Ovary (tissue), 7 donors: ENCODE measurements at regions not wholly inside any gene's neighbourhood (a gene's known extent, or its start where the extent isn't known, plus 50 kb on each side); places are given as distances from the start of the nearest gene placed in this dataset.

Source experiments
- DNase-seq, 5 donors: peaks; one replicate each; pipeline ENCODE4 v3.0.0-alpha.2; 2019 to 2020
- H3K27ac ChIP-seq, 2 donors: fragments of 200-600 bp; one replicate each; pipeline versions ENCODE4 v1.5.1 to v1.8.0; 2019 to 2022
- H3K27me3 ChIP-seq: fragments of 200-600 bp; one replicate; pipeline ENCODE4 v1.8.0; 2022
- H3K36me3 ChIP-seq: fragments of 200-600 bp; sonication (generic); one replicate; pipeline ENCODE4 v1.5.1; 2019
- H3K4me1 ChIP-seq: one replicate; pipeline ENCODE4 v1.8.1; 2013; ENCODE audit warnings: mild to moderate bottlenecking, moderate library complexity; ENCODE audit not compliant: insufficient read depth
- H3K4me3 ChIP-seq: fragments of 200-600 bp; sonication (generic); one replicate; pipeline ENCODE4 v1.5.1; 2017
- H3K9me3 ChIP-seq, 2 donors: fragments of 200-600 bp in 1 of 2; sonication (generic) in 1 of 2; one replicate each; pipeline versions ENCODE4 v1.5.1 to v1.8.1; 2013 to 2019; ENCODE audit warnings: mild to moderate bottlenecking in 1 of 2, moderate library complexity in 1 of 2
- CTCF ChIP-seq, 3 donors: fragments of 450-650 bp in 2 of 3; fragments of 200-600 bp in 1 of 3; IDR thresholded peaks; one replicate each; pipeline versions ENCODE4 v1.5.1 to v1.8.0; 2016 to 2022; ENCODE audit warnings: antibody characterized with exemption in 3 of 3, mild to moderate bottlenecking in 1 of 3
- EP300 ChIP-seq: sonication (generic); formaldehyde crosslinking; IDR thresholded peaks from one replicate; pipeline ENCODE4 v1.6.1; 2017; ENCODE audit warnings: antibody characterized with exemption
- POLR2A ChIP-seq: fragments of 450-650 bp; IDR thresholded peaks from one replicate; pipeline ENCODE4 v1.6.1; 2017; ENCODE audit warnings: antibody characterized with exemption, mild to moderate bottlenecking, moderate library complexity
- WGBS, 3 donors: extraction: QIAGEN DNeasy Blood & Tissue Kit in 1 of 3; methylation state at CpG; one replicate each; pipeline versions ENCODE4 v1.1.5 to v1.1.7; 2013 to 2017; 5-methylcytosine and 5-hydroxymethylcytosine counted together
- intact Hi-C, 4 donors: fragments of 100-400 bp; cut with DNase I; formaldehyde crosslinking; loops; one replicate each; pipeline versions ENCODE4 v1.11.0 to v1.15.1; 2022 to 2023
- donor health status: DM: no; HTN: no; CAD: no; lungs with moderate emphysema.
- donor health status: DM: no; HTN: no; CAD: no.
- donor health status: Bipolar disorder and iron deficiency.
- donor health status: DM: no; HTN: no; CAD: no.
- donor health status: DM: yes; HTN: yes; CAD: no.

- no peaks in the 10 kb centered on the region for H3K36me3 ChIP-seq
- no peaks in the 10 kb centered on the region for H3K9me3 ChIP-seq
- H3K27ac ChIP-seq, result no peak overlapping the region
- H3K27me3 ChIP-seq, result no peaks in the 10 kb centered on the region
- H3K4me3 ChIP-seq, result no peak overlapping the region
- TF ChIP-seq EP300 (no peak), POLR2A (no peak), CTCF (IDR thresholded peaks at IDR 0.05) (no peak)
- DNase-seq, result no peak
- intact Hi-C loops, result no loop called here
- no peaks in the 10 kb centered on the region for H3K4me1 ChIP-seq
Measured at GRCh38 chr12:22900401-22900800, 275.4 kb downstream of the ETNK1 start.

GRCh38 chr12:22904485-22904884, 279.5 kb downstream of the ETNK1 start:
- no peak overlapping the region for H3K27ac ChIP-seq
- no peaks in the 10 kb centered on the region for H3K36me3 ChIP-seq
- H3K9me3 ChIP-seq, result no peaks in the 10 kb centered on the region
- intact Hi-C loops, result no loop called here
- H3K27me3 ChIP-seq, result no peaks in the 10 kb centered on the region
- H3K4me1 ChIP-seq, result no peaks in the 10 kb centered on the region
- no peak for DNase-seq
- 83 to 92% (median 90%) methylated on average over 1 of the region's 1 CpG for WGBS, 3 donors
- TF ChIP-seq POLR2A, result no peak
- no peak for TF ChIP-seq CTCF (IDR thresholded peaks at IDR 0.05)
- TF ChIP-seq EP300, result no peak
- no peak overlapping the region for H3K4me3 ChIP-seq

GRCh38 chr12:22916241-22916640, 291.3 kb downstream of the ETNK1 start:
- no peak overlapping the region for H3K27ac ChIP-seq

GRCh38 chr12:22916815-22917214, 291.8 kb downstream of the ETNK1 start:
- whole genome bisulfite sequencing, 3 donors, result 21 to 33% (median 24%) methylated on average over 4 of the region's 4 CpGs
- H3K27ac ChIP-seq, result no peak overlapping the region
- H3K27me3 ChIP-seq, result no peaks in the 10 kb centered on the region
- TF ChIP-seq CTCF (IDR thresholded peaks at IDR 0.05) (no peak), EP300 (no peak), POLR2A (no peak)
- no peaks in the 10 kb centered on the region for H3K9me3 ChIP-seq
- H3K4me3 ChIP-seq, result no peak overlapping the region
- no peaks in the 10 kb centered on the region for H3K4me1 ChIP-seq
- no peaks in the 10 kb centered on the region for H3K36me3 ChIP-seq
- no peak for DNase-seq
- intact Hi-C loops, result no loop called here

More at GRCh38 chr12:22916241-22916640, 291.3 kb downstream of the ETNK1 start:
- no peaks in the 10 kb centered on the region for H3K4me1 ChIP-seq
- no peak for DNase-seq
- no peak for TF ChIP-seq CTCF (IDR thresholded peaks at IDR 0.05)
- no peak for TF ChIP-seq EP300
- no peak for TF ChIP-seq POLR2A
- H3K27me3 ChIP-seq, result no peaks in the 10 kb centered on the region
- WGBS, 3 donors, result 61 to 63% (median 62%) methylated on average over 4 of the region's 4 CpGs
- no peak overlapping the region for H3K4me3 ChIP-seq
- H3K36me3 ChIP-seq, result no peaks in the 10 kb centered on the region
- intact Hi-C loops, result no loop called here
- H3K9me3 ChIP-seq, result no peaks in the 10 kb centered on the region

- no peaks in the 10 kb centered on the region for H3K36me3 ChIP-seq
- no peaks in the 10 kb centered on the region for H3K4me1 ChIP-seq
- 78 to 80% (median 78%) methylated on average over 3 of the region's 3 CpGs for WGBS, 3 donors
- DNase-seq, result no peak
- no peak for TF ChIP-seq POLR2A
- TF ChIP-seq CTCF (IDR thresholded peaks at IDR 0.05), result no peak
- TF ChIP-seq EP300, result no peak
- H3K27ac ChIP-seq, result no peak overlapping the region
- H3K9me3 ChIP-seq, result no peaks in the 10 kb centered on the region
- intact Hi-C loops, result no loop called here
- no peaks in the 10 kb centered on the region for H3K27me3 ChIP-seq
- H3K4me3 ChIP-seq, result no peak overlapping the region
Measured at GRCh38 chr12:22919883-22920282, 294.9 kb downstream of the ETNK1 start.
